ENCODE measurements at regions not wholly inside any gene's neighbourhood (a gene's known extent, or its start where the extent isn't known, plus 50 kb on each side); places are given as distances from the start of the nearest gene placed in this dataset.

GRCh38 chr9:135268031-135268430, 180.6 kb downstream of the OLFM1 start:
- DNase-seq (ENCODE audit: extremely low spot score in 2 of 2), result no peak
- Histone ChIP-seq H3K36me3 (no peaks in the 10 kb centered on the region), H3K4me1 (no peaks in the 10 kb centered on the region), H3K9me3 (no peaks in the 10 kb centered on the region), H3K27me3 (no peaks in the 10 kb centered on the region), H3K4me3 (no peak overlapping the region), H3K27ac (no peak overlapping the region)
- TF ChIP-seq CTCF (IDR thresholded peaks at IDR 0.05) (no peak), POLR2AphosphoS5 (IDR thresholded peaks at IDR 0.05; ENCODE audit: insufficient read depth in 1 of 2, low read depth in 1 of 2) (no peak), POLR2A (IDR thresholded peaks at IDR 0.05) (no peak)
- intact Hi-C loops (cut with DNase I), result no loop called here

- no peaks in the 10 kb centered on the region for H3K27me3 ChIP-seq
- no peak for DNase-seq (ENCODE audit: extremely low spot score in 2 of 2)
Measured at GRCh38 chr9:135268981-135269380, 181.5 kb downstream of the OLFM1 start.

GRCh38 chr9:135269912-135270830, 182.7 kb downstream of the OLFM1 start:
- Histone ChIP-seq H3K4me1 (no peaks in the 10 kb centered on the region), H3K9me3 (no peaks in the 10 kb centered on the region), H3K27ac (no peak overlapping the region), H3K36me3 (no peaks in the 10 kb centered on the region), H3K4me3 (no peak overlapping the region), H3K27me3 (no peaks in the 10 kb centered on the region)
- intact Hi-C loops (cut with DNase I), result no loop called here
- TF ChIP-seq CTCF (IDR thresholded peaks at IDR 0.05) (no peak), POLR2AphosphoS5 (IDR thresholded peaks at IDR 0.05; ENCODE audit: insufficient read depth in 1 of 2, low read depth in 1 of 2) (no peak), POLR2A (IDR thresholded peaks at IDR 0.05) (no peak)
- DNase-seq (ENCODE audit: extremely low spot score in 2 of 2), result no peak

More at GRCh38 chr9:135268981-135269380, 181.5 kb downstream of the OLFM1 start:
- Histone ChIP-seq H3K36me3 (no peaks in the 10 kb centered on the region), H3K9me3 (no peaks in the 10 kb centered on the region), H3K27ac (no peak overlapping the region), H3K4me3 (no peak overlapping the region), H3K4me1 (no peaks in the 10 kb centered on the region)
- intact Hi-C loops (cut with DNase I), result no loop called here
- TF ChIP-seq POLR2AphosphoS5 (IDR thresholded peaks at IDR 0.05; ENCODE audit: insufficient read depth in 1 of 2, low read depth in 1 of 2) (no peak), CTCF (IDR thresholded peaks at IDR 0.05) (no peak)

- no peaks in the 10 kb centered on the region for H3K9me3 ChIP-seq
- peaks cover 7% of the 10 kb centered on the region for H3K4me1 ChIP-seq
- no peak overlapping the region for H3K4me3 ChIP-seq
- no peaks in the 10 kb centered on the region for H3K36me3 ChIP-seq
- no peak overlapping the region for H3K27ac ChIP-seq
- TF ChIP-seq CTCF (IDR thresholded peaks at IDR 0.05) (no peak), POLR2AphosphoS5 (IDR thresholded peaks at IDR 0.05; ENCODE audit: insufficient read depth in 1 of 2, low read depth in 1 of 2) (no peak)
- H3K27me3 ChIP-seq, result no peaks in the 10 kb centered on the region
- no peak for DNase-seq (ENCODE audit: extremely low spot score in 2 of 2)
- intact Hi-C loops (cut with DNase I), result no loop called here
Measured at GRCh38 chr9:135271425-135271824, 184.0 kb downstream of the OLFM1 start.

- H3K9me3 ChIP-seq, result no peaks in the 10 kb centered on the region
- no peak overlapping the region for H3K4me3 ChIP-seq
- DNase-seq (ENCODE audit: extremely low spot score in 2 of 2), result no peak
- H3K27me3 ChIP-seq, result no peaks in the 10 kb centered on the region
- intact Hi-C loops (cut with DNase I), result no loop called here
- H3K4me1 ChIP-seq, result peaks cover 7% of the 10 kb centered on the region
- no peak for TF ChIP-seq POLR2AphosphoS5 (IDR thresholded peaks at IDR 0.05; ENCODE audit: insufficient read depth in 1 of 2, low read depth in 1 of 2)
- no peak for TF ChIP-seq POLR2A (IDR thresholded peaks at IDR 0.05)
- TF ChIP-seq CTCF (IDR thresholded peaks at IDR 0.05), result no peak
- no peaks in the 10 kb centered on the region for H3K36me3 ChIP-seq
- no peak overlapping the region for H3K27ac ChIP-seq
Measured at GRCh38 chr9:135272608-135273007, 185.1 kb downstream of the OLFM1 start.

Data from vagina (tissue), 2 donors.